Activated naive CD4-positive, alpha-beta T cell treated with anti-CD3 and anti-CD28 coated beads, Interleukin-2, amount 50 U/mL, for 16 hours (primary cell): ENCODE measurements at regions not wholly inside any gene's neighbourhood (a gene's known extent, or its start where the extent isn't known, plus 50 kb on each side); places are given as distances from the start of the nearest gene placed in this dataset.

Source experiments
- DNase-seq: peaks from one replicate; pipeline ENCODE4 v3.0.0-alpha.2; 2020

DNA sequence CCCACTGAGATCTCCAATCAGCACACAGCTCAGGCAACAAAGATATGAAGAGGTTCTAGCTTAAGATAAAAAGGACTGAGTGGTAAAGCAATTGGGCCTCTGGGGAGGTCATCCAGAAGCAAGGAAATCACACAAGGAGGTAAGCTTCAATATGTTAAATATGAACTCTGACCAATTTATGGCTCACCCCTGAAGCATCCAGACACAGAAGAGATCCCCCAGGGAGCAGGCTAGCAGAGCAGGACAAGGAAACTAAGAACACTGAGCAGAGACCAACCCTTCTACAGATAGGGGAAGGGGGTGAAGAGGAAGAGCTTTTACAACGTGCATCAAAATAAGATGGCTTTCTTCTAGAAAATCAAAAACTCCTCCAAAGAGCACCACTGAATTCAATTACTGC lies 616.2 kb downstream of the DNAH5 start:
- DNase-seq, result no peak

DNA sequence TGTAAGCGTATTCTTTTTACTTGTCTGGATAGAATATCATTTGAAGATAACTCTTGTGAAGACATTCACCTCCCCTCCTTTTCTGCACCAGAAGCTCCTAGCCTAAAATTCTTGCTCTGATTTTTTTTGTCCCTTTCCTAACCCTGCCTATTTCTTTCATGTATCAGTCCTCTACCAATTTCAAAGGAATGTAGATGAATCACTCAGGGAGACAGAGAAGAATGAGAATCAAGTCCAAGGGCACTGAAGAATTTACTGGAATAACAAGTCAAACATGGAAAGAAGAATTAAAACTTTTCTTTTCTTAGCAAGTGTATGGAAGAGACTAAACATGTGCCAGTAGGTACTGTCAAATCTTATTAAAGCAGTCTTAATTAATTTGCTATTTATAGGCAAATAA lies 618.7 kb downstream of the DNAH5 start:
- no peak for DNase-seq

DNA sequence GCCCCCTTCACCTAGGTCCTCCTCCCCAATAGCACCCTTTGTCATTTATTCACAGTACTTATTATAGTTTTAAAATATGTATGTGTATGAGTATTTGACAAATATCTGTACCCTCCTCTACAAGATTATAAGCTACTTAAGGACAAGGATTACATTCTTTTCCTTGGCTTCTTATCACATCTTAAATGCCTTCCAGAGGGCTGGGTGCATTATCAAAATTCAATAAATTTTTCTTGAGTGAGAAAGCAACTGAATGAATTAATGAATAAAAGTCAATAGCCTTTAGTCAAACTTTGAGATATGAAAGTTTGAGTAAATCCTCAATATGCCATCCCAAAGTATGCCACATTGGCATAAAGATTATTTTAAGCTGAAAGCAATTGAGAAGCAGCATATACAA lies 621.7 kb downstream of the DNAH5 start:
- DNase-seq, result no peak

DNA sequence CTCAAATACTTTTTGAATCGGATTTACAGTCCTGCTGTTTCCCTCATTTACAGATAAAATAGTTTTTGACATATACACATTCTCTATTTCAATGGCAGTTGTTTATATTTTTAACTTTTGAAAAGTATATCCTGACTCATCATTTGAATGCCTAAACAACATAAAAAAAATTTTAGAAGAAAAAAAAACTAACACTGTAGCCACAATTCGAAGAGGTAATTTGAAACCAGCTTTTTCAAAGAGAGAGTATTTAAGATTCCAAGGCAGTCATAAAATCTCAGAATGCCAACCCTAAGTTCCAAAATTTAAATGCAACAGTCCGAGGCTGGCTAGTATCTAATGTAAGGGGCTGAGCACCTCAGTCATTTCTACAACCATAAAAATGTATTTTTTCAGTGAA lies 626.8 kb downstream of the DNAH5 start:
- no peak for DNase-seq

DNA sequence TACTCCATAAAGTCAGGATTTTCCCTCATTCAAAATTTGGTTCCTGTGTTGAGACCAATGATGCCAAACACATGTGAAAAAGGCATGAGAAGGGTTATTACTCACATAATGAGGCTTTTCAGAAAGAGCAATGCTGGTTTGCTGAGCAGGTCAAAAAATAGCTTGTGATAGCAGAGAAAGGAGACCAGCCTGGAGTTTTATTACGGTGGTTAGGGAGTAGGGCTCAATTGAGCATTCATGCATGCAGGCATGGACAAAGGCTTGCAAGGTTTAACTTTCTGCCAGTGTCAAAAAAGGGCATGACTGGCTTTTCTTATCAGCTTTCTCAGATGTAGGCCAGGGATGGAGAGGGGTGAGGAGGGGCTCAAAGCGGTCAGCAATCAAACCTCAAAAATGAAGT lies 628.3 kb downstream of the DNAH5 start:
- DNase-seq, result no peak

DNA sequence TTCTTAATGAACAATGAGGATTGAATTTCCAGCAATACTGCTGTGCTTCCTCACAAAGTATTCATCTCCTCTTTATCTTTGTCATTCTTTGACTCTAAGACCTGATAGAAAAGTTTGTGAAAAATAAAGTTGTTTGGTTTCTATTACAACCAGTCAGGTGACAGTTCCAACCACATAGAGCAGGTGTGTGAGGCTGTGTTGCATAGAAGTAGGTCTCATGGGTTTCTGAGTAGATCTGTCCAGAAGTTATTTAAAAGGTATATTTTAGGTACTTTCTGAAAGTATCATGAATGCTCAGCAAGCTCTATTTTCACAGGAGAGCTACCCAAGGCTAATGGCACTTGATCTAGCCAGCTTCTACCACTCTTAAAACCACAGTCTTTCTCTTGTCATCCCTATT lies 637.0 kb downstream of the DNAH5 start:
- DNase-seq, result no peak

DNA sequence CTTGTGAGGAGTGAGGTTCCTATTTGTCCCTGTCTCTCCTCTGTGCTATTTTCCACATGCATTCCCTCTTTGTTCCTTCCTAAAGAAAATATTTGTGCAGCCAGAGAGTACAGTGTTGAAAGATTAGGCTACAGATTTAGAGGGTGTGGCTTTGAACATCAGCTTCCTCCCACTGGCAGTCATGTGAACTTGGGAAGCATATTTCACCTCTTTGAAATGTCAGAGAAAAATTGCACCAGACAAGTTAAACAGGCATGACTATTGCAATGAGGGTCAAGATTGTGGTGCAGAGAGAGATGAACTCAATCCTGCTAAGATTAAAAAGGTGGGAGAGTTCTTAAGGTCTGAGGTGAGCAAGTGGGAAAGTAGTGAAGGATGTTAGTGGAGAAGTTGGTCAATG lies 641.0 kb downstream of the DNAH5 start:
- DNase-seq, result no peak

DNA sequence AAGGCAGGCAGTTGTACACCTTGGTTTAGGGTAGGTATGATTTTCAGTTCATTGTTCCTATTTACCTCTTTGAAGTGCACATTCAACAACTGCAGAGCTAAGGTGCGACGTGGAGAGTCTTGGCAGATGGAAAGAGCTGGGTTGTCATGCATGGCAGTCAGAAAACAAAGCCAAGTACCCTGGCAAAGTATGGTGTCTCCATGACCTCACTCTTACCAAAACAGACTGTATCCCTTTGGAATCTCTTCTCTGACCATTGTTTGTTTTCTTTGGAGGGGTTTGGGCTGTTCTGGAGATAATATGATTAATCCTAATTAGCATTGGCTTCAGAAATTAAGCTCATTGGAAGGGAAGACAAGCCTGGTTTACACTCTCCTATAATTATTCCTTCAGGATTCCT lies 665.7 kb downstream of the DNAH5 start:
- DNase-seq, result no peak

DNA sequence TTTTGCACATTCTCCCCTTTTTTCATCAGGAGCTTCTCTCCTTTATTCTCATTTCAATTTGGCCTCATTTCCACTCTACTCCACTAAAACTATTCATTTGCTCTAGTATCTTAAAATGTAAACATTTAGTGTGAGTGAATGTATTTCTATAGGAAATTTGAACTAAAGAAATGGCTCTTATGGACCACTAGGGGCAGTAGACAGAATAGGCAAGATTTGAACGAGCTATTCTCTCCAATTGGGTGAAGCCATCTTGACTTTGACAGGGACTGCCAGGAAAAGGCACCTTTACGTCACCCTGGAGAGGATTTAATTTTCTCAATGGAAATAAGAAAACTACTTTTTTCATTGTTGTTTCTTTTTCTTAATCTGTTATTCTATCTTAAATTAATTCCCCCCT lies 666.3 kb downstream of the DNAH5 start:
- no peak for DNase-seq

DNA sequence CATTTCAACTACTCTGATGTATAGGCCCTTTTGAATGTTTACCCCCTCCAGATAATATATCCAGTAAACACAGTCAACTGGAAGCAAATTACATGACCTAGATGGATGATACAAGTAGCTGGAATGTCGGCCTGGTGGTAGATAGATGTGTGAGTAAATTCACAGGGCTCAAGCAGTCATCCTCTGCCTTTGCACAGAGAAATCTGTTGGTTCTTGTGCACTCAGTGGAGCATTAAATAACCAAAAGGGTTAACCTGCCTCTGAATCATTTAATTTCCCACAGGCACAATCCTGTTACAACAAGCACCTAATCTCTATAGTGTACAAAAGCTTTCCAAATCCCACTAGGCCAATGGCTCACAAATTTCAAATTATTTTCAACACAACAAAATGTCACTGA lies 668.3 kb downstream of the DNAH5 start:
- no peak for DNase-seq

DNA sequence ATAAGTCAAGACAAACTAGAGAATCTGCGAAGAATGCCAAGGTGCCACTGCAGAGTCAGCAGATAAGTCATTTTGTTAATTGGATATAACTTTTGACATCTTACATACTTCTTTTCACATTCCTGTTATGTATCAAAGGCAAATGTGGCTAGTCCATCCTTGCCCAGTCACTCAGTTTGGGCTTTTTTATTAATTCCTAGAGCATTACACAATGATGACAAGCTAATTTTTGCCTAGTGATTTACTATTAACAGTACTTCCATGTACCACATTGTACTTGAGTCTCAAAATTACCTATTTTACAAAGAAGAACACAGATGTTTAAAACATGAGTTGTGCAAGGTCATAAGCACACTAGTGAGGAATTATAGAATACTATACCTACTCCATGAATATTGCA lies 680.8 kb downstream of the DNAH5 start:
- no peak for DNase-seq

DNA sequence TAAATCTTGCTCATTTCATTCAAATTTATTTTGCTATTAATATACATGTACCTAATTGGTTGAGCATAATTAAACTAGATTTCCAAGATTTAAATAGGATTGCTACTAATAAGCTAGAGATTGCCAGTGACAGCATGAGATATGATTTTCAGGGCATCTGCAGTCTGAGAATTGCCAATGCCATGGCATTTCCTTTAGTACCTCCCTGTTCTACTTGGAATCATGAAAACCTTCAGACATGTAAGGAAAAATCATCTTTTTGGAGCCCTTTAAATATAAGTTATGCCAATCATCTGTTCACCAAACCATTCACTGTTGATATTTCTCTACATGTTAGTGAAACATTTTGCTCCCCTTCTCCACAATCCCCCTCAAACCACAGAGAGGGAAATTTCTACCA lies 691.4 kb downstream of the DNAH5 start:
- DNase-seq, result no peak

DNA sequence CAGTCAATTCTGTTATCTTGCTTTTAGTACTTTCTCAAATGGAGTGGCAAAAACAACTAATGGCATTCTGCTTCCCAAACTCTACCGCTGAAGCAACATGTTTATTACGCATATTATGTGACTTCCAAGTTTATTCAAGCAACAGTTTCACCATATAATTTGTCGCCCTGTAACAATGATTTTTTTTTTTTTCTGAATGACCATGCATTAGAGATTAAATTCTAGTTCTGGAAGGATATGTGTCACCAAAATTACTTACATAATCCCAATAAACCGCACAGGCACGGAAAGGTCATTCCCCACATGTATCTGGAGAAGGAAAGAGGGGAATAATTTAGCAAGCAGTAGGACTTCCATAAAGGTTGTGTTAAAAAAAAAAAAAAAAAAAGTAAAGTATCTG lies 691.8 kb downstream of the DNAH5 start:
- no peak for DNase-seq

DNA sequence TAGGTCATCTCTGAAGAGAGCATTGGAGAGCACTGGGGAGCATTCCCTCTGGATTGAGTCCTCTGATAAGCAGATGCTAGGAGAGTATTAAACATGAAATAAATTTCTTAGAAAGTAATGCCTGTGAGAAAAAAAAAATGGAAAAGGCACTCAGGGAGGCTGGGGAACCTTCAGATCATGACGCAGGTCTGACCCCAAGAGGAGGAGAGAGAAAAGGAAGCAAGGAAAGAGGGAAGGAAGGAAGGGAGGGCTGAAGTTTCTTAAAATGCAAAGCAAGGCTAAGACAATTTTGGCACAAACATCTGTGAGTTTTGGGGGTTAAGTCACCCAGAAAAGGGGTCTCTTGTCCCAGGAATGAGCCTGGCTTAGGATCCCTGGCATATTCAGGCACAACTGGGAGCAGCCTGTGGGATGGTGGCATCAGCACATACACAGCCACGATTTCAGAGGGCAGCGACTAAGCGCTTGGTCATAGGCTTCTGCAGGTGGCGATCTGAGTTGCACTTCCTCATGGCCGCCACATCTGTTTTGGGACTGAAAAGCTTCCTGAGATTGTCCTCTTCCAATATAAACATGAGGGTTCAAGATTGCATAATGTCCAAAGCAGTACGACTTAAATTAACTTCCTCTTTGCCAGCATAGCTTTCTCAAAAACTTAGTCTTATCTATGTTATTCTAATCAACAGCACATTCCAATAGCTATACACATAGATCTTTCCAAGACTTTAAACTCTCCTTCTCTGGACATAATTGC lies 692.7 kb downstream of the DNAH5 start:
- no peak for DNase-seq

DNA sequence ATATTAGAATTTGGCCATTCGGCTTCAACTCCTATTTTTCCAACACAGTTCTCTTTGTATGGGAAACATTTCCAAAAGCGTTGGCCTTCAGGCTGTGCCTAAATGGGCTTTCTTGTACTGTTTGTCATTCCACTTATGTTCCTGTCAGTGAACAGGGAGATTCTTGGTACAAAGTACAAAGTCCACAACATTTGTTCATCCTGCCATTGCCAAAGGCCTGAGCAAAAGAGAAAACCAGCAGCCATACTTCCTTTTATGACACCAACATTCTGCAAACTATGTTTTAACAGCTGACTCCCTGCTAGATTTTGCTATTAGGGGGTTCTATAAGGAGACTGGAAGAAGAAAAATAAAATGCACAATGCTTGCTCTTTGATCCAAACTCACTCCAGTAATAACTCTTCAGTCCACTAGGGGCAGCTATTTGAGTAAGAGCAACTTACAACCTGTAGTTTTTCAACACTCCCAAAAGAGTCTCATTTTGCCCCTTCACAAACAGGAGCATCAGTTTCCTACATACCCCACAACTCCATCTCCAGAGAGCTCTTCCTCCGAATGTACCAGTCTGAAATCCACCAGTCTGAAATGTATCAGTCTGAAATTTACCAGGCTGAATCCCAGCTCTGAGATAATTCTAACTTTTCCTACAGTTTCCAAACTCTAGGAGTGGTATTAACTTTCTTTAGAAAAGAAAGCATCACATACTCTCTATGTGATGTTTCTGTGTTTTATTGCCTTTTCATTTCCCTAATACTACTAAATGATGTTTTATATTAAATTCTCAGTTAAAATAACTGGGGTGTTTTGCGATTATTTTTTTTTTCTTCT lies 693.8 kb downstream of the DNAH5 start:
- no peak for DNase-seq

DNA sequence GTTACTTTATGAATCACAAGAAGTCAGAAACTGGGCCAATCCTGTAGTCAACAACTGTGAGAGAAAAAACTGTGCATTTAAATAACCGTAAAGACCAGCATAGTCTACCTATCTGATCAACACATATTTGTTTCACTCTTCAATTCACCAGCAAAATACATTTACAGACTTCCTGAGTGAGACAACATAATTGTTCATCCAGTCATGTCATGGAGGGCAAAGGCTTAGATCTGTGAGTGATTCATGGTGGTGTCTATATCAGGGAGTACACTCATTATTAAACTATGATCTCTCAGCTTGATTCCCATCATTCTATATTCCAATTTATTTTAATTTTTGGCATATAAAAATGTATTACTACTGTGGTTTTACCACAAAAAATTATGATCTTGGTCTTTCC lies 694.6 kb downstream of the DNAH5 start:
- DNase-seq, result no peak

DNA sequence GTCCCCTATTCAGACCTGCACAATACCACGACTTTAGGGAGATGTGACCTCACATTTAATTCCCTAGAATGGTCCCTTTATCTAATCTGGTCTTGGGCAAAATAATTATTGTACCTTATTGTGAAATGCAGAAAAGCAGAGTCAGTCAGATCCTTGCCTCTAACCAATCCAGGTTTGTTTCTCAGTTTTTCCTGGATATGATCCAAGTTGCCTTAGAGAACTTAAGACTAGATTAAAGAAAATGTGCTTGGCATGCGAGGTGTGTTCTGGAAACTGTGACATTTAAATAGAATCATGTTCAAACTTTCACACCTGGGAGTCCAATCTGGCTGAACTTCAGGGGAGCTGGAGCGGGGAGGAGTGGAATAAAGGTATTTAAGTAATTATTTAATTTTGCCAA lies 696.2 kb downstream of the DNAH5 start:
- no peak for DNase-seq

DNA sequence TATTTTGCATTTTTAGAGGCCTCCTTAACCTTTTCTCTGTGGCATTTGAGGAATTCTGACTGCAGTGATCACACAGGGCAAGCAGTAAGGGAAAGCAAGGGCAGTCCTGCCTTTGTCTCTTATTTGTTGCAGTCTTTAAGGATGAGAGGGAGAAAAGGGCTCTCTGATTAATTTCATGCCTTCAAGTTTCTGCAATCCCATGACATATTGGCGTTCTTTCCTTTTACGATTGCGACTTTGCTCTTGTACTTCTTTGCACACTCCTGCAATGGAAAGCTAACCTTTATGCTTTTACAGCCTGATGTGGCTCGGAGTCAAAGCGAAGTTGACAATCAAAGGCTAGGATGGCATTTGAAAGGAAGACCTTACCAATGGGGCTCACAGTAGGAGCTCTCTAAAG lies 698.4 kb downstream of the DNAH5 start:
- DNase-seq, result no peak

DNA sequence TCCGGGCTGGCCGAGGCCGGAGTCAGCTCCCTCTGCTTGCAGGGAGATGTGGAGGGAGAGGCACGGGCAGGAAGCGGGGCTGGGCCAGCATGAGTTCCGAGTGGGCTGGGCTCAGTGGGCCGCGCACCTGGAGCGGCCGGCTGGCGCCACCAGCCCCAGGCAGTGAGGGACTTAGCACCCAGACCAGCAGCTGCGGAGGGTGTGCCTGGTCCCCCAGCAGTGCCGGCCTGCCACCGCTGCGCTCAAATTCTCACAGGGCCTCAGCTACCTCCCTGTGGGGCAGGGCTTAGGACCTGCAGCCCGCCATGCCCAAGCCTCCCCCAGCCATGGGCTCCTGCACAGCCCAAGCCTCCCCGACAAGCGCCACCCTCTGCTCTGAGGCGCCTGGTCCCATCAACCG lies 700.3 kb downstream of the DNAH5 start:
- no peak for DNase-seq

DNA sequence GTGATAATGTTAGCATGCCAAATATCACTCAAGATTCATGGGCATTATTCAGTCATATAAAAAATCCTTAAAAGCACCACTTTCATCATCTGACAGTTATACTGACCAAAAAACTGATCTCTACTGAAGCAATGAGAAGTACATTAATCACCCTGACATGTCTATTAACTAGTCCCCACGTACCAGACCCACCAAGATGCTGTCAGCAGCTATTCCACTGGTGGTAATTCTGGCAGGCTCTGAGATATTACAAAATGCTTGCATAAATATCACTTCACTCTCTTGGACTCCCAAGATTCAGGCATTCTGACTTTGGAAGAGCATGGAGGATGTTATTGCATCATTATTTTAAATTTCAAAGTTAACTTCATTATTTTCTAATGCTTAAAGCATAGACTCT lies 717.0 kb downstream of the DNAH5 start:
- DNase-seq, result no peak

DNA sequence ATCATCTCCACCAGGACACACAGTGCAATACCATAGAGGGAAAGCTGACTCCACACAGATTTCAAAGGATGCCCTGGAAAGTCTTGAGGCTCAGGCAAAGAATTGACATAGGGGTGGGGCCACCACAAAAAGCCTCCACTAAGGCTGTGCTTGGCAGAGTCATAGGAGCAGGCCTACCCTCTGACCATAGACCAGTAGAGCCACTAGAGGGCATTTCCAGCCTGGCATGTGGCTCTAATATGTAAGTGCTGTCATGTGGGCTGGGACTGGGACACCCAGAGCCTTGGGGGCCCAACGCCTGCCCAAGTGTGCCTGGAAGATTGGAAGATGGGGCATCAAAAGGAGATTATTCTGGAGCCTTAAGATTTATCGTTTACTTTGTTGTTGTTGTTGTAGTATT lies 726.0 kb downstream of the DNAH5 start:
- no peak for DNase-seq

DNA sequence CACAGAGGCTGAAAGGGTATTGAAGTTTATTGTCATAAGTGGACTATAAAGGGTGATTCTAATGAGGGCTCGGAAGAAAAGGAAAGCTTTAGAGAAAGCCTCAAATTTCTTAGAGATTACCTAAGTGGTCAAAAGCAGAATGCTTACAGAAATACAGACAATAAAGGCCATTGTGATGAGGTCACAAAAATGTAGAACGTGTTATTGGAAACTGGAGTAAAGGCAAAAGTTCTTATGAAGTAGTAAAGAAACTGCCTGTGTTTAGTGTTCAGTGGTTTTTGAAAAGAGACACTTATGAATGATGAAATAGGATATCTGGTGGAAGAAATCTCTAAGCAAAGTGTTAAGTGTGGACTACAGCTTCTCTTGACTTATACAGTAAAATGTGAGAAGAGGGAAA lies 726.9 kb downstream of the DNAH5 start:
- DNase-seq, result no peak

DNA sequence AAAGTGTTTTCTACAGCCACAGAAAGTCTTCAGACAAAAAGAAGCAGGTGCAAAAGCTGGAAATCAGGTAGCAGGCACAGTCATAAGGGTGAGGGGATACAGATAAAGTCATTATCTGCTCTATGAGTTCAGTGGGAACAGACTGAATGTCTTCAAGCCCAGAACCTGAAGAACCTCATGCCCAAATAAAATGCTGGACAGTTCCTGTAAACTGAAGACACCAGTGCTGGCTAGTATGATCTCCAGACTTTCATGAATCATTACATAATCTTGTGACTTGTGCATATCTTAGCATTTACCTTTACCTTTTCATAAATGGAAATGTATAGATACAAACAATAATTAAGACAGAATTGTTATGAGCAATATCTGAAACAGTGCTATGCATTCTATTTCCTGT lies 728.7 kb downstream of the DNAH5 start:
- no peak for DNase-seq

DNA sequence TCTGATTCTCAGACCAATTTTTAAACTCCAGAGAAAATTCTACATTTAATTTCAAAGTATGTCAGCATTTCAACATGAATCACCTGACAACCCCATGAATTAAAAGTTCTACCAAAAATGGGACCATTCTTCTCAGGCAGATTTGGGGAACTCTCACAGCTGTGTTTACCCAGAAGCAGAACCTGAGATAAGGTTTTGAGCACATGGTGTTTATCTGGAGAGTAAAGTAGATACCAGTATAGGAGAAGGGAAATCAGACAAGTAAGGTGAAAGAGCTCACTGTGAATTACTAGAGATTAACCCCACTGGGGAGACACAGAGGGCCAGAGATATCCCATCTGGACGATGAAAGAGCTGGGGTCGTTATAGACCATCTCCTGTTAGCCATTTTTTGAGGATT lies 729.1 kb downstream of the DNAH5 start:
- DNase-seq, result no peak

DNA sequence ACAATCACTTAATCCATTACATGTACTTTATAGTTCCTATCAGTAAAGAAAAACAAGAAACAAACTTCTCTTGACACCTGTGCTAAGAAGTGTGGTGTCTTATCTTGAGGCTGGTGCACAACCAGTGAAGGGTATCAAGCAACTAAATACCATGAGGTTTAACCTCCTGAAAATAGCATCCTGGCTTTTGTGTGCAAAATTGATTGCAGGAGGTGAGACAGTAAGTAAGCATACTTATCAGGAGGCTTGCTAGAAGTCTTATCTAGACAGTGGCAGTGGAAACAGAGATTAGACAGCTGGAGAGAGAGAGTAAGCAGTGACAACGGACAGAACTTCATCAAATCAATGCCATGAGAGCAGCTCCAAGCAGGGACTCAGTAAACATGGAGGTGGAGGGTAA lies 730.3 kb downstream of the DNAH5 start:
- no peak for DNase-seq
